PC-9 (cell line): ENCODE measurements at regions not wholly inside any gene's neighbourhood (a gene's known extent, or its start where the extent isn't known, plus 50 kb on each side); places are given as distances from the start of the nearest gene placed in this dataset.

Source experiments
- BruUV-seq: library from RNA; stranded (reverse); fragments of 400-500 nt; replicated peaks from 2 replicates; lab custom pipeline; 2021; lab: Mats Ljungman, UMichigan
- CTCF ChIA-PET: fragments of 300-600 bp; sonication (Branson Sonifier 250); formaldehyde crosslinking; loops from one replicate; lab custom pipeline; 2022; ENCODE audit warnings: antibody characterized with exemption; lab: Charles Lee
- POLR2A ChIA-PET: fragments of 300-600 bp; sonication (Branson Sonifier 250); formaldehyde crosslinking; loops from one replicate; lab custom pipeline; 2022; ENCODE audit warnings: antibody characterized with exemption; ENCODE audit not compliant: unreplicated experiment; lab: Charles Lee
- DNase-seq, 2 experiments: peaks; one replicate each; pipeline versions ENCODE4 v3.0.0 to v3.0.0-alpha.2; 2015 to 2022; ENCODE audit warnings: mixed read lengths in 1 of 2
- H2AFZ ChIP-seq: fragments of 200-600 bp; sonication (generic); 2 replicates; pipeline ENCODE4 v1.8.1; 2017; ENCODE audit warnings: antibody characterized with exemption
- H3F3A ChIP-seq: fragments of 200-600 bp; sonication (generic); 2 replicates; pipeline ENCODE4 v1.8.1; 2017; ENCODE audit warnings: antibody characterized with exemption, mild to moderate bottlenecking, low read depth; ENCODE audit not compliant: insufficient read depth
- H3K27ac ChIP-seq: fragments of 200-600 bp; sonication (generic); 2 replicates; pipeline ENCODE4 v1.6.1; 2016; ENCODE audit warnings: mixed run types
- H3K27me3 ChIP-seq: fragments of 200-600 bp; sonication (generic); 2 replicates; pipeline ENCODE4 v1.6.1; 2016; ENCODE audit warnings: low read depth, mixed run types; ENCODE audit not compliant: insufficient read depth
- H3K36me3 ChIP-seq: fragments of 200-600 bp; sonication (generic); 2 replicates; pipeline ENCODE4 v1.6.1; 2016; ENCODE audit warnings: low read depth, mixed run types
- H3K4me1 ChIP-seq: fragments of 200-600 bp; sonication (generic); replicated peaks from 2 replicates; pipeline ENCODE4 v1.6.1; 2016; ENCODE audit warnings: mixed run types; ENCODE audit not compliant: insufficient read depth
- H3K4me2 ChIP-seq: fragments of 200-600 bp; sonication (generic); 2 replicates; pipeline ENCODE4 v1.6.1; 2017; ENCODE audit warnings: mixed run types
- H3K4me3 ChIP-seq: fragments of 200-600 bp; sonication (generic); 2 replicates; pipeline ENCODE4 v1.6.1; 2016; ENCODE audit warnings: mixed run types
- H3K79me2 ChIP-seq: fragments of 200-600 bp; sonication (generic); 2 replicates; pipeline ENCODE4 v1.6.1; 2017; ENCODE audit warnings: low read depth, mixed run types
- H3K9me2 ChIP-seq: fragments of 200-600 bp; sonication (generic); 2 replicates; pipeline ENCODE4 v1.8.1; 2017; ENCODE audit warnings: mild to moderate bottlenecking; ENCODE audit not compliant: insufficient read depth
- H3K9me3 ChIP-seq: fragments of 200-600 bp; sonication (generic); 2 replicates; pipeline ENCODE4 v1.8.1; 2016; ENCODE audit warnings: low read depth; ENCODE audit not compliant: insufficient read depth
- H4K20me1 ChIP-seq: fragments of 200-600 bp; sonication (generic); 2 replicates; pipeline ENCODE4 v1.8.1; 2017; ENCODE audit not compliant: insufficient read depth
- EZH2 ChIP-seq: fragments of 200-600 bp; sonication (generic); IDR thresholded peaks from 2 replicates; pipeline ENCODE4 v1.8.0; 2017; ENCODE audit warnings: antibody characterized with exemption, low read depth
- intact Hi-C: fragments of 100-400 bp; cut with micrococcal nuclease; formaldehyde crosslinking; loops from one replicate; pipeline ENCODE4 v1.10.0; 2022; ENCODE audit not compliant: unreplicated experiment
- TF ChIP-seq, protein P1 (sequence below): fragments of 200-600 bp; sonication (generic); conservative IDR thresholded peaks from 2 replicates; pipeline ENCODE4 v1.6.1; 2017; ENCODE audit warnings: mixed run types, antibody characterized with exemption, mild to moderate bottlenecking, moderate library complexity

DNA sequence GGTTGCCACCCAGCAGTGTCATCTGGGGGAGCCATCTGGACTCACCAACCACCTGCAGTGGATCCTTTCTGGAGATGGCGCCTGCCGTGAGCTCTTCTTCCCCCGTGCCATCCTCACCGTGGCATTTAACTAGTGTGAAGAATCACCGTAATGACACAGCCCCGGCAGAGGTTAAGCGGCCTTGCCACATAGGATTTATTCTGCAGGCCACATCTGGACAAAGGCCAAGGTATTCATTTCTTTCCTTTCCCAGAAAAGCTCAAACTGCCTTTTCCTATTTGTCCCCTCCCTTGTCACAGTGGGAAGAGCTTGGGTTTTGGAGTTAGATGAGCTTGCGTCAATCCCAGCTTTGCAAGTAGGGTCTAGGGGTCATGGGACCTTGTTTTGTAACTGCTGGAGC, 88.4 kb downstream of the PXDC1 start:
- Histone ChIP-seq H4K20me1 (no peaks in the 10 kb centered on the region), H3K79me2 (no peaks in the 10 kb centered on the region), H3K9me2 (no peaks in the 10 kb centered on the region), H3K9me3 (no peaks in the 10 kb centered on the region), H3K27me3 (no peaks in the 10 kb centered on the region), H2AFZ (no peak overlapping the region), H3K4me3 (no peak overlapping the region), H3K4me2 (no peak overlapping the region), H3K27ac (no peak overlapping the region), H3F3A (no peaks in the 10 kb centered on the region), H3K36me3 (no peaks in the 10 kb centered on the region), H3K4me1 (no peaks in the 10 kb centered on the region; the same call in 1 of the 2 replicates)
- CTCF ChIA-PET, result no interaction called here
- TF ChIP-seq, protein P1, sequence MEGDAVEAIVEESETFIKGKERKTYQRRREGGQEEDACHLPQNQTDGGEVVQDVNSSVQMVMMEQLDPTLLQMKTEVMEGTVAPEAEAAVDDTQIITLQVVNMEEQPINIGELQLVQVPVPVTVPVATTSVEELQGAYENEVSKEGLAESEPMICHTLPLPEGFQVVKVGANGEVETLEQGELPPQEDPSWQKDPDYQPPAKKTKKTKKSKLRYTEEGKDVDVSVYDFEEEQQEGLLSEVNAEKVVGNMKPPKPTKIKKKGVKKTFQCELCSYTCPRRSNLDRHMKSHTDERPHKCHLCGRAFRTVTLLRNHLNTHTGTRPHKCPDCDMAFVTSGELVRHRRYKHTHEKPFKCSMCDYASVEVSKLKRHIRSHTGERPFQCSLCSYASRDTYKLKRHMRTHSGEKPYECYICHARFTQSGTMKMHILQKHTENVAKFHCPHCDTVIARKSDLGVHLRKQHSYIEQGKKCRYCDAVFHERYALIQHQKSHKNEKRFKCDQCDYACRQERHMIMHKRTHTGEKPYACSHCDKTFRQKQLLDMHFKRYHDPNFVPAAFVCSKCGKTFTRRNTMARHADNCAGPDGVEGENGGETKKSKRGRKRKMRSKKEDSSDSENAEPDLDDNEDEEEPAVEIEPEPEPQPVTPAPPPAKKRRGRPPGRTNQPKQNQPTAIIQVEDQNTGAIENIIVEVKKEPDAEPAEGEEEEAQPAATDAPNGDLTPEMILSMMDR, result no peak
- TF ChIP-seq EZH2, result no peak
- DNase-seq, result no peak
- no TSS peak for BruUV-seq
- POLR2A ChIA-PET, result no interaction called here
- intact Hi-C loops, result no loop called here

DNA sequence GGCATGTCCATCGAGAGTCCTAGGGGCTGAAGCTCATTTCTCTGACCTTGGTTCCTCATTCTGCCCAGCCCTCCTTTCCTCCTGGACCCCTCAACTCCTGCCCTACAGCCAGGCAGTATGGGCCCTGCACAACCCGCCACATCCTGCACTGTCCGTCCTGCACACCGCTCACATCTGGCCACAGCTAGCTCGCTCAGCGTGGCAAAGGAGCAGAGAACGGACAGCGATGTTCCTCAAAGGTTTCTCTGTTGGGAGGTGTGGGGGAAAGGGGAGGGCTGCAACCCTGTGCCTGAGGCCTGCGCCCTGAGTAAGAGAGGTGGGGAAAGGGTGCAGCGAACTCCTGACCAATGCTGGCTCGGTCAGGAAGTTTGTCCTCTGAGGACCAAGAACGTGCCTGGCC, 90.1 kb downstream of the PXDC1 start:
- Histone ChIP-seq H3K36me3 (no peaks in the 10 kb centered on the region), H3K9me2 (no peaks in the 10 kb centered on the region), H3K79me2 (no peaks in the 10 kb centered on the region), H3K4me2 (no peak overlapping the region), H3K27me3 (no peaks in the 10 kb centered on the region), H3F3A (no peaks in the 10 kb centered on the region), H3K4me1 (no peaks in the 10 kb centered on the region; the same call in 1 of the 2 replicates), H3K4me3 (no peak overlapping the region), H2AFZ (no peak overlapping the region), H3K9me3 (no peaks in the 10 kb centered on the region), H4K20me1 (no peaks in the 10 kb centered on the region), H3K27ac (no peak overlapping the region)
- CTCF ChIA-PET, result no interaction called here
- intact Hi-C loops, result no loop called here
- TF ChIP-seq, protein P1, result no peak
- TF ChIP-seq EZH2, result no peak
- DNase-seq, result no peak
- POLR2A ChIA-PET, result no interaction called here
- no TSS peak for BruUV-seq

GRCh38 chr6:3660473-3660872, 91.0 kb downstream of the PXDC1 start:
- no peaks in the 10 kb centered on the region; the same call in 1 of the 2 replicates for H3K4me1 ChIP-seq
- H4K20me1 ChIP-seq, result no peaks in the 10 kb centered on the region
- H3F3A ChIP-seq, result no peaks in the 10 kb centered on the region
- H3K9me2 ChIP-seq, result no peaks in the 10 kb centered on the region
- H3K27ac ChIP-seq, result no peak overlapping the region
- no peaks in the 10 kb centered on the region for H3K27me3 ChIP-seq
- H3K9me3 ChIP-seq, result no peaks in the 10 kb centered on the region
- DNase-seq, result no peak
- no peaks in the 10 kb centered on the region for H3K36me3 ChIP-seq
- H3K4me2 ChIP-seq, result no peak overlapping the region
- CTCF ChIA-PET, result no interaction called here
- H3K79me2 ChIP-seq, result no peaks in the 10 kb centered on the region
- H2AFZ ChIP-seq, result no peak overlapping the region
- intact Hi-C loops, result no loop called here
- no TSS peak for BruUV-seq
- TF ChIP-seq EZH2, result no peak
- TF ChIP-seq, protein P1, result no peak
- H3K4me3 ChIP-seq, result no peak overlapping the region
- POLR2A ChIA-PET, result no interaction called here
